ENCODE measurements at regions not wholly inside any gene's neighbourhood (a gene's known extent, or its start where the extent isn't known, plus 50 kb on each side); places are given as distances from the start of the nearest gene placed in this dataset.

DNA sequence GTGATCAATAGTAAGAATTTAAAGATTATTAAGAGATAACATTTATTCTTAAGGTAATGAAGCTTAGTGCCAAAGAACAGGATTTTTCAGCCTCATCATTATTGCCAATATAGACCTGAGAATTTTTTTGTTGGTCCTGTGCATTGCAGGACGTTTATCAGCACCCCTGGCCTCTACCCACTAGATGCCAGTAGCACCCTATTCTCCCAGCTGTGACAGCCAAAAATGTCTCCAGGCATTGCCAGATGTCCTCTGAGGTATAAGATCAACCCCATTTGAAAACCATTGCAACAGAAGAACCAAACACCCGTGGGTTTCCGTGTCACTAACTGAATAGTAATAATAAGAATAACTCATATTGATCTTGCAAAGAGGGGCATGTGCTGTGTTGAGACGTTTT is 700.0 kb upstream of the SOX11 start:
- Histone ChIP-seq H3K4me1 (ENCODE audit: insufficient read depth, low read length) (no peaks in the 10 kb centered on the region), H3K9ac (ENCODE audit: low read depth, low read length) (no peak overlapping the region), H3K27ac (ENCODE audit: low read length) (no peak overlapping the region), H3K9me3 (ENCODE audit: insufficient read depth, low read length, severe bottlenecking) (no peaks in the 10 kb centered on the region), H3K4me3 (ENCODE audit: low read depth in 1 of 2, low read length in 2 of 2) (no peak overlapping the region), H3K36me3 (ENCODE audit: insufficient read depth, low read length) (no peaks in the 10 kb centered on the region), H3K79me2 (ENCODE audit: insufficient read depth, low read length) (no peaks in the 10 kb centered on the region), H3K4me2 (ENCODE audit: insufficient read depth, low read length) (no peak overlapping the region), H4K20me1 (ENCODE audit: insufficient read depth, low read length) (no peaks in the 10 kb centered on the region), H2AFZ (ENCODE audit: low read depth, low read length) (no peak overlapping the region), H3K27me3 (ENCODE audit: insufficient read depth, low read length, poor library complexity) (no peaks in the 10 kb centered on the region)
- TF ChIP-seq, protein P1, sequence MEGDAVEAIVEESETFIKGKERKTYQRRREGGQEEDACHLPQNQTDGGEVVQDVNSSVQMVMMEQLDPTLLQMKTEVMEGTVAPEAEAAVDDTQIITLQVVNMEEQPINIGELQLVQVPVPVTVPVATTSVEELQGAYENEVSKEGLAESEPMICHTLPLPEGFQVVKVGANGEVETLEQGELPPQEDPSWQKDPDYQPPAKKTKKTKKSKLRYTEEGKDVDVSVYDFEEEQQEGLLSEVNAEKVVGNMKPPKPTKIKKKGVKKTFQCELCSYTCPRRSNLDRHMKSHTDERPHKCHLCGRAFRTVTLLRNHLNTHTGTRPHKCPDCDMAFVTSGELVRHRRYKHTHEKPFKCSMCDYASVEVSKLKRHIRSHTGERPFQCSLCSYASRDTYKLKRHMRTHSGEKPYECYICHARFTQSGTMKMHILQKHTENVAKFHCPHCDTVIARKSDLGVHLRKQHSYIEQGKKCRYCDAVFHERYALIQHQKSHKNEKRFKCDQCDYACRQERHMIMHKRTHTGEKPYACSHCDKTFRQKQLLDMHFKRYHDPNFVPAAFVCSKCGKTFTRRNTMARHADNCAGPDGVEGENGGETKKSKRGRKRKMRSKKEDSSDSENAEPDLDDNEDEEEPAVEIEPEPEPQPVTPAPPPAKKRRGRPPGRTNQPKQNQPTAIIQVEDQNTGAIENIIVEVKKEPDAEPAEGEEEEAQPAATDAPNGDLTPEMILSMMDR (IDR thresholded peaks at IDR 0.05; ENCODE audit: borderline replicate concordance, extremely low read depth, low read length, poor library complexity, severe bottlenecking) = peak; percentile 15
- TF ChIP-seq EZH2 (IDR thresholded peaks at IDR 0.05; ENCODE audit: borderline replicate concordance, low read depth, low read length, severe bottlenecking) = no peak
- DNase-seq (no peak), ATAC-seq (ENCODE audit: insufficient read depth, low read depth) (no peak)

DNA sequence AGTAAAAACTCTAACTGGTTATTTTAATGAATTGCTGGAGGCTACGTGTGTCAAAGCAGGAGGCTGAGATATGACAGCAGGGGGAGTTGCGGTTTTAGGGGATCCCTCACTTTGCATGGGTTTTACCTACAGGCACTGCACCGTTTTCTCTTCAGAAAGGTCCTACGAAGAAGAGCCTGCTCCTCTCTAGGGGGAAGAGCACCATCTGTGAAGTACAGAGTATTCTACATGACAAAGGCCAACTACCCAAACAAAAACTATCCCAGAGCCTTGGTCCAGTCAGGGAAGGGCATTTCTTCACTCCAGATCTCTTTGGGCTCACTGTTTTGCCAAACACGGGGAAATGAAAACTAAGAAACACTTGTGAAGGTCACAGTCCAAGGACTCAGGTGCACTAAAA is 696.7 kb upstream of the SOX11 start:
- no peaks in the 10 kb centered on the region for H4K20me1 ChIP-seq (ENCODE audit: insufficient read depth, low read length)
- TF ChIP-seq EZH2 (IDR thresholded peaks at IDR 0.05; ENCODE audit: borderline replicate concordance, low read depth, low read length, severe bottlenecking) = no peak
- no peaks in the 10 kb centered on the region for H3K27me3 ChIP-seq (ENCODE audit: insufficient read depth, low read length, poor library complexity)
- no peak overlapping the region for H3K27ac ChIP-seq (ENCODE audit: low read length)
- ATAC-seq (ENCODE audit: insufficient read depth, low read depth) = no peak
- H3K4me3 ChIP-seq (ENCODE audit: low read depth in 1 of 2, low read length in 2 of 2) = no peak overlapping the region
- no peak for DNase-seq
- no peak overlapping the region for H2AFZ ChIP-seq (ENCODE audit: low read depth, low read length)
- no peak overlapping the region for H3K9ac ChIP-seq (ENCODE audit: low read depth, low read length)
- no peaks in the 10 kb centered on the region for H3K36me3 ChIP-seq (ENCODE audit: insufficient read depth, low read length)
- no peaks in the 10 kb centered on the region for H3K4me1 ChIP-seq (ENCODE audit: insufficient read depth, low read length)
- H3K79me2 ChIP-seq (ENCODE audit: insufficient read depth, low read length) = no peaks in the 10 kb centered on the region
- no peaks in the 10 kb centered on the region for H3K9me3 ChIP-seq (ENCODE audit: insufficient read depth, low read length, severe bottlenecking)
- no peak overlapping the region for H3K4me2 ChIP-seq (ENCODE audit: insufficient read depth, low read length)

DNA sequence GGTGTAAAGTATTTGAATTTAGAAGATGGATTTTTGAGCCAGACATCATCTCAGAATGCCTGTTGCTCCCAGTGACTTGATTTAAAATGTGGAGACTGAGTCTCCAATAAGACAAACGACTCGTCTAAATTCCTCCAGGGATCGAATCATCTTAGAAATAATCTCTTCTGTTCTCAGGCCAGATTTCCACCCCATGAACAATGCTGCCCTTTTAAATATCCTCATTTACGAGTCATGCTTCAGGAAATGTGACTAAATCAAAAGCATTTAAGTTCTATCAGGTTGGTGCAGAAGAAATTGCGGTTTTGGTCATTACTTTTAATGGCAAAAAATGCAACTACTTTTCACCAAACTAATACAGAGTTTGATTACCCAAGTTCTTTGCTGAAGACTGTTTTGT is 684.6 kb upstream of the SOX11 start:
- DNase-seq (no peak), ATAC-seq (ENCODE audit: insufficient read depth, low read depth) (no peak)
- Histone ChIP-seq H3K4me1 (ENCODE audit: insufficient read depth, low read length) (no peaks in the 10 kb centered on the region), H3K27me3 (ENCODE audit: insufficient read depth, low read length, poor library complexity) (no peaks in the 10 kb centered on the region), H3K27ac (ENCODE audit: low read length) (no peak overlapping the region), H4K20me1 (ENCODE audit: insufficient read depth, low read length) (no peaks in the 10 kb centered on the region), H2AFZ (ENCODE audit: low read depth, low read length) (no peak overlapping the region), H3K9ac (ENCODE audit: low read depth, low read length) (no peak overlapping the region), H3K9me3 (ENCODE audit: insufficient read depth, low read length, severe bottlenecking) (no peaks in the 10 kb centered on the region), H3K79me2 (ENCODE audit: insufficient read depth, low read length) (no peaks in the 10 kb centered on the region), H3K4me2 (ENCODE audit: insufficient read depth, low read length) (no peak overlapping the region), H3K4me3 (ENCODE audit: low read depth in 1 of 2, low read length in 2 of 2) (no peak overlapping the region), H3K36me3 (ENCODE audit: insufficient read depth, low read length) (no peaks in the 10 kb centered on the region)
- TF ChIP-seq, protein P1 (IDR thresholded peaks at IDR 0.05; ENCODE audit: borderline replicate concordance, extremely low read depth, low read length, poor library complexity, severe bottlenecking) = no peak
- no peak for TF ChIP-seq EZH2 (IDR thresholded peaks at IDR 0.05; ENCODE audit: borderline replicate concordance, low read depth, low read length, severe bottlenecking)

DNA sequence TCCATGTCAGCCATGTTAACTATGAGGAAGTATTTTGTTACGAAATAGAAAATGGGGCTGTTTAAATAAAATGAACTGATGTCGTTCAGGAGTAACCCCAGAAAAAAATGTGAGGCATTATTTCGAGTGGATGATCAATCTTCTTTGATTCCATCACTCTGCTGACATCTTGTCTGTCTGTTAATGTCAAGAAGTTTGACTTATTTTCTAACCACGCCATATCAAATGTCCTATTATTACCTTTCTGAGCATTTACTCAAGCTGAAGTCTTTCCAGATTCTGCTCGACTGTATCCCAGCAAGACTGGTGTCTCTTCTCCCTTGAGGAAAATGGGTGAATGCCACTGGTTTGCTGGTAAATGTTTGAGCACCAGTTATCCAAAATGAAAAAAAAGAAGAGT is 672.9 kb upstream of the SOX11 start:
- Histone ChIP-seq H3K4me3 (ENCODE audit: low read depth in 1 of 2, low read length in 2 of 2) (no peak overlapping the region), H3K9me3 (ENCODE audit: insufficient read depth, low read length, severe bottlenecking) (peaks cover 10% of the 10 kb centered on the region), H3K9ac (ENCODE audit: low read depth, low read length) (no peak overlapping the region), H4K20me1 (ENCODE audit: insufficient read depth, low read length) (no peaks in the 10 kb centered on the region), H3K79me2 (ENCODE audit: insufficient read depth, low read length) (no peaks in the 10 kb centered on the region), H3K4me2 (ENCODE audit: insufficient read depth, low read length) (no peak overlapping the region), H3K27me3 (ENCODE audit: insufficient read depth, low read length, poor library complexity) (no peaks in the 10 kb centered on the region), H3K36me3 (ENCODE audit: insufficient read depth, low read length) (no peaks in the 10 kb centered on the region), H2AFZ (ENCODE audit: low read depth, low read length) (no peak overlapping the region), H3K27ac (ENCODE audit: low read length) (no peak overlapping the region), H3K4me1 (ENCODE audit: insufficient read depth, low read length) (no peaks in the 10 kb centered on the region)
- no peak for ATAC-seq (ENCODE audit: insufficient read depth, low read depth)
- TF ChIP-seq, protein P1 (IDR thresholded peaks at IDR 0.05; ENCODE audit: borderline replicate concordance, extremely low read depth, low read length, poor library complexity, severe bottlenecking) = no peak
- TF ChIP-seq EZH2 (IDR thresholded peaks at IDR 0.05; ENCODE audit: borderline replicate concordance, low read depth, low read length, severe bottlenecking) = no peak
- no peak for DNase-seq

Data from DND-41 (cell line).